WTC11 (cell line): ENCODE measurements at regions not wholly inside any gene's neighbourhood (a gene's known extent, or its start where the extent isn't known, plus 50 kb on each side); places are given as distances from the start of the nearest gene placed in this dataset.
"Not testable (repeated sequence)": the region's sequence is repeated elsewhere in the genome, so short reads cannot be mapped to it uniquely, and the experiment has no call there.

ENCODE experiments used
- CBFB ChIP-seq: sonication (generic); formaldehyde crosslinking; IDR thresholded peaks from 2 replicates; pipeline ENCODE4 v1.8.1; 2022; ENCODE audit warnings: mild to moderate bottlenecking, low read depth, missing genetic modification reagents
- JUN ChIP-seq: sonication (generic); formaldehyde crosslinking; IDR thresholded peaks from 2 replicates; pipeline ENCODE4 v1.8.0; 2023; ENCODE audit warnings: mild to moderate bottlenecking, missing genetic modification reagents
- ZNF263 ChIP-seq: sonication (generic); formaldehyde crosslinking; IDR thresholded peaks from 2 replicates; pipeline ENCODE4 v1.8.1; 2022; ENCODE audit warnings: low read depth, mild to moderate bottlenecking, moderate library complexity, missing genetic modification reagents
- TF ChIP-seq, protein P1 (sequence below): fragments of 200-600 bp; IDR thresholded peaks from 2 replicates; pipeline ENCODE4 v1.8.0; 2022; ENCODE audit warnings: antibody characterized with exemption

DNA sequence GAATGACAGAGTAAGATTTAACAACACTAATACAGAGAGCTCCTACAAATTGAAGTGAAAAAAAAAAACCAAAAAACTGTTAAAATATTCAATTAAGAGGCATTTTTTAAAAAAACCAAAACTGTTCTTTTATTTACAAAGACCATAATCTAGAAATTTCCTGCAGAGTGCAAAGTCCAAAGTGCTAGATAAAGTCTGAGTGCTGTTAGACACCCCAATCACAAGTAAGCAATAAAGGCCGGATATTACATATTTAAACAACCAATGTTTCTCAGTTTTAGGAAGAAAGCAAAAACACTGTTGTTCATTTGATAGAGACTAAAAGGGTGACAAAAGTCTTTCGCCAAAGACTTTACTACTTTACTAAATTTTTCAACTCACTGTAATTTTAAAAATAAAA is 878.4 kb downstream of the PCDH11X start:
- TF ChIP-seq, protein P1, sequence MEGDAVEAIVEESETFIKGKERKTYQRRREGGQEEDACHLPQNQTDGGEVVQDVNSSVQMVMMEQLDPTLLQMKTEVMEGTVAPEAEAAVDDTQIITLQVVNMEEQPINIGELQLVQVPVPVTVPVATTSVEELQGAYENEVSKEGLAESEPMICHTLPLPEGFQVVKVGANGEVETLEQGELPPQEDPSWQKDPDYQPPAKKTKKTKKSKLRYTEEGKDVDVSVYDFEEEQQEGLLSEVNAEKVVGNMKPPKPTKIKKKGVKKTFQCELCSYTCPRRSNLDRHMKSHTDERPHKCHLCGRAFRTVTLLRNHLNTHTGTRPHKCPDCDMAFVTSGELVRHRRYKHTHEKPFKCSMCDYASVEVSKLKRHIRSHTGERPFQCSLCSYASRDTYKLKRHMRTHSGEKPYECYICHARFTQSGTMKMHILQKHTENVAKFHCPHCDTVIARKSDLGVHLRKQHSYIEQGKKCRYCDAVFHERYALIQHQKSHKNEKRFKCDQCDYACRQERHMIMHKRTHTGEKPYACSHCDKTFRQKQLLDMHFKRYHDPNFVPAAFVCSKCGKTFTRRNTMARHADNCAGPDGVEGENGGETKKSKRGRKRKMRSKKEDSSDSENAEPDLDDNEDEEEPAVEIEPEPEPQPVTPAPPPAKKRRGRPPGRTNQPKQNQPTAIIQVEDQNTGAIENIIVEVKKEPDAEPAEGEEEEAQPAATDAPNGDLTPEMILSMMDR, result not testable (repeated sequence)
- TF ChIP-seq CBFB; JUN (CRISPR knock-in tag); ZNF263 (CRISPR knock-in tag): not testable (repeated sequence)
